ENCODE measurements at regions not wholly inside any gene's neighbourhood (a gene's known extent, or its start where the extent isn't known, plus 50 kb on each side); places are given as distances from the start of the nearest gene placed in this dataset.
"Not testable (repeated sequence)": the region's sequence is repeated elsewhere in the genome, so short reads cannot be mapped to it uniquely, and the experiment has no call there.

DNA sequence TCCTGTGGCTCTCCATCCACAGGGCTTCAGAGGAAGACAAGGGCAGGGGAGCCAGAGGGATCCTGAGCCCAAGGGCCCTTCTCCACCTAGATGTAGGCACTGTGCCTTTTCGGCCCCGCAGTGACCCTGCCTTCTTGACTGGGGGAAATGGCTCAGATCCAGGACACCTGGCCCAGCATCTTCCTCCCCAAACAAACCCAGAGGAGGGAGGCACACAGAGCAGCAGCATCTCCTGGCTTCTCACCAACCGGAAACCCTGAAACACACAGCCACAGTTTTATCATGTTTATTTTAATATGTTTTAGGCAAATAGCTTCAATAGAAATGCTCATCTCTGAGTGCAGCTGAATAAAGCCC lies 84.5 kb upstream of the LRFN2 start:
- DNase-seq = no peak

DNA sequence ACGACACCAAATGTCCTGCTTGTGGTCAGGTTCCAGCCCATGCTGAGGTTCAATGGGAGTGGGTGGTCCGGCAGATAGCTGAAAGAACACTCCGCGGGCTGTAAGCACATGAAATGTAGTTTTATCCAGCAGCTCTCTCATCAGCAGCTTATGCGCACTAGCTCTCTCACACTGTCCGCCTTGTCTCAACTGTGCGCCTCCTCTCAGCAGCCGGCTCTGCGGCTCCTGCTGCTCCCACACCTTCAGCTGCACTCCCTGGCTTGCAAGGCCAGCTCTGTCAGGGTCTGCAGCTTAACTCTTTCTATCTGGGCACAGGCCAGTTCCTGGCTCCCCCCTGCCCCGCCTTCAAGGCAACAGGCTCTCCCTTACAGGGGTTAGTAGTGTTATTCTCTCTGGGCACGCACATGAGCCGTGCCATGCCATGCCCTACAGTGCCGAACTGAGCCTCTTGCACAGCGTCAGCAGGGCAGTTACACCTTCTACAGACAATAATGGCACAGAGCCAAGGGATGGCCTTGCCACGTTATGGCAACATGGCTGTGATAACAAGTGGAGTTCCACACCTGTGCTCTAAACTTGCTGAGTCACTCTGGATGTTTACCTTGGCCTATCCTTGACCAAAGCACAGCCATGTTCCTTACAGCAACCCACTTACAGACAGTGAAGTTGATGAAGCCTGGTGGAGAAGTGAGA lies 84.0 kb upstream of the LRFN2 start:
- DNase-seq = no peak

DNA sequence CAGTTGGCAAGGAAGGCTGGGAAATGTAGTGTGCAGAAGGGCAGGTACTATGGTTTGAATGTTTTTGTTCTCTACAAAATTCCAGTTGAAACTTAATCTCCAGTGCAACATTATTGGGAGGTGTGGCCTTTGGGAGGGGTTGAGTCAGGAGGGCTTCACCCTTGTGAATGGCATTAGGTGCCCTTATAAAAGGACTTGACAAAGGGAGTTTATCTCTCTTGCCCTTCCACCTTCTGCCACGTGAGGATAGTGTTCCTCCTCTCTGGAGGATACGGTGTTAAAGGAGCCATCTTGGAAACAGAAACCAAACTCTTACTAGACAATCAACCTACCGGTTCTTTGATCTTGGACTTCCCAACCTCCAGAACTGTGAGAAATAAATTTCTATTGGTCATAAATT lies 82.2 kb upstream of the LRFN2 start:
- DNase-seq = no peak

DNA sequence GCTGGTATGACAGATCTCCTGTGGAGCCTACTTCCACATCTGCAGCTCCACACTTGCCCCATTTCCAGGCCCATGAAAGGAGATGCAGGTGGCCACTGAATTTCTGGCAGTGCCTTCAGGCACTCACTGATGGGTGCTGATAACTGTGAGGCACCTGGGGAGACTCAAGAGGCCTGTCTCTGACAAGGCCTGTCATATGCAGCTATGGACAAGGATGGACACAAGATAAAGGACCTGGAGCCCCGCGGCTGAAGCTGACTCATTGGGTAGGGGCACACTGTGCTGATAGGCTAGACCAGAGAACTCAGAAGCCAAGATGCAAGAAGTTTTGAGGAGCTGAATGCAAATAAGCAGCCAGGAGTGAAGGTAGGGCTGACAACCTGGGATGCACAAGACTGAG lies 81.0 kb upstream of the LRFN2 start:
- DNase-seq = no peak

DNA sequence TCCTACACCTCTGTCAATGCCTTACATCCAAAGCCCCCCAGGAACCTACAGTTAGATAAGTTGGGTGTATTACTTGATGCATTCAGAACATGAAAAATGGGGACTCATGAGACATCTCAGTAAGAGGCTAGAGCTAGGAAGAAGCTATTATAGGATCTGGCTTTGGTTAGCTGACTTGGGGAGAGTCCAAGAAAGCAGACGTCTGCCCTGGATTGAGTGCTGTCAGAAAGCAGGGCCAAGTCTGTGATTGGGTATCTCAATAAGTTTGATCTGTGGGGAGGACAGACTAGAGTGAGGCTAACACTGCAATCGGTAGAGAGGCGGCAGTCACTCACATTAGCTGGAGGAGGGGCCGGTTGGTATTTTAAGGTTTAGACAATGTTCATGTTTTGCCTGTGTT lies 79.4 kb upstream of the LRFN2 start:
- DNase-seq = no peak

DNA sequence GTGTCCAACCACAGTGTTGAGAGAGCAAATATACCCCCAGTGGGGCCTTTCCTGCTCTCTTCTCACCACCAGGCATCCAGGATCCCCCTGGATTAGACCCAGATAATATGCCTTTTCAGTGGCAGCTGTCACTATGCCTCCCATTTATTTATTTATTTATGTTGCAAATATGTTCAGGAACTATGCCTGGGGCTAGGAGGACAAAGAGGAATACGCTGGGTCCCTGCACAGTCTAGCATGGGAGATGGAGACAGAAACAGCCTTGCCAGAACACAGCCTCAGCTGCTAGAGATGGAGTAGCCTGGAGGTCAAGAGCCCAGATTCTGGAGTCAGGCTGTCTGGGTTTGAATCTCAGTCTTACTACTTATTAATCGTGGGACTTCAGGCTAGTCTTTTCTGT lies 74.6 kb upstream of the LRFN2 start:
- no peak for DNase-seq

DNA sequence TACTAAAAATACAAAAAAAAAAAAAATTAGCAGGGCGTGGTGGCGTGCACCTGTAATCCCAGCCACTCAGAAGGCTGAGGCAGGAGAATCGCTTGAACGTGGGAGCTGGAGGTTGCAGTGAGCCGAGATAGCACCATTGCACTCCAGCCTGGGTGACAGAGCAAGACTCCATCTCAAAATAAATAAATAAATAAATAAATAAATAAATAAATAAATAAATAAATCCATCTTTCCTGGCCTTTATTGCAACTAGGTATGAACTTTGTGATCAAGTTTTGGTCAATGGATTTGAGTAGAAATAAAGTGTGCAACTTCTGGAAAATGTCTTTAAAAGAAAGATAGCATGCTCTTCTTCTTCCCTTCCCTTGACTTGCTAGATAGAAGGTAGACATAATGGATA lies 69.6 kb upstream of the LRFN2 start:
- not testable (repeated sequence) for DNase-seq

DNA sequence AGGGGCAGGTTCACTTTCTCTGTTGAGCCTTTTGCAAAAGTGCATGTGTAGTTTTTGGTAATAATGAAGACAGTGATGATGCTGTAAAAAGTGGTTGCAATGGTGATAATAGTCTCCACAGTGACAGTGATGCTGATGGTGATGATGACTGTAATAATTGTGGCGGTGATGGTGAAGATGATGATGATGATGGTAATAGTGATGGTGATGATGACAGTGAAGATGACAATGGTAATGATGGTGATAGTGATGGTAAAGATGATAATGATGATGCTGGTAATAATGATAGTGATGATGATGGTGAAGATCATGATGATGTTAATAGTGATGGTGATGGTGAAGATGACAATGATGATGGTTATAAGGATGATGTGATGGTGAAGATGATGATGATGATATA lies 67.7 kb upstream of the LRFN2 start:
- DNase-seq = no peak

DNA sequence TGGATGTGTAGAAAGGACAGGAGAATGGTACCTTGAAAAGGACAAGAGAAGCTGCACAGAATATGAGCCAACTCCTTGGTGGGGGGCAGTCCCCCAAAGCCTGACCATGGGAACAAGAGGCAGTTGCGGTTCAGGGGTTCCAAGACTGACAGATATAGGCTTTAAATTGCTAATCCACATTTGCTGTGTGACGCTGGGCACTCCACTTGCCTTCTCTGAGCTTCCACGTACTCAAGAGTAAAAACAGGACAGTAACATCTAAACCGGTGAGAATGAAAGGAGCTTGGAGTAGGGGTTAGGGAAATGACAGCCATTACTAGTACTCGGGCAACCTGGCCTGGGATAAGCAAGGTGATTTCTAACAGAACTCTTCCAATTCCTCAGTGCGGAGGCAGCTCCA lies 57.9 kb upstream of the LRFN2 start:
- no peak for DNase-seq

DNA sequence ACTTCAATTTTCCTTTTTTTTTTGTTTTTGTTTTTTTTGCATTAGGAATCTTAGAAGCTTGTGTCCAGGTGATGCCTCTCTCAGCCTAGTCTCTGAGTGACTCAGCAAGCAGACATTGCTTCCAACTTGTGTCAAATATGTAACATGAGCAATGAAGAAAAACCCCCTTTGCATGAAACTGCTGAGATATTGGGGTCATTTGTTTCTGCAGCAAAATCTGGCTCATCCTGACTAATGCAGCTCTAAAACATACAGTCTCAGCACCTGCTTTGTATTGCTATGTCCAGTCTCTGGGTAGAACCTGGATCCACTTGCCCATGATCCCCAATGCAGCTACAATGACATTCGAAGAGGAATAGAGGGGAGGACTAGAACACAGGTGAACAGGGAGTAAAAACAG lies 55.7 kb upstream of the LRFN2 start:
- no peak for DNase-seq

DNA sequence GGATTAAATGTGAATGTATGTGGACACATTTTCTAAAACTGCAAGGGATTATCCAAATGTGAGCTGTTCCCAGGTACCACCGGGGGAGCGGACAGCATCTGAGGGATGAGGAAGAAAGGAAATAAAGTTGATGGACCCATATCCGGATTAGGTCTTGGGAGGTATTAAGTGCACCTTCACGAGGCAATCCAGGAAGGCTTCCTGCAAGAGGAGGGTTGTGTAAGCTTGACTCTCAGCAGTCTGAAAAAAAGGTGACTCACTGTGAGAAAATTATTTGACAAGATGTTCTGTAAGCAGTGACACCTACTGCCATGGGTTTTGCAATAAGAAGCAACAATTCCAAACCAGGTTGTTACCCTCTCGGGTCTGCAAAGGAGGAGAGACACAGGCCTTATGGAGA lies 55.0 kb upstream of the LRFN2 start:
- no peak for DNase-seq

DNA sequence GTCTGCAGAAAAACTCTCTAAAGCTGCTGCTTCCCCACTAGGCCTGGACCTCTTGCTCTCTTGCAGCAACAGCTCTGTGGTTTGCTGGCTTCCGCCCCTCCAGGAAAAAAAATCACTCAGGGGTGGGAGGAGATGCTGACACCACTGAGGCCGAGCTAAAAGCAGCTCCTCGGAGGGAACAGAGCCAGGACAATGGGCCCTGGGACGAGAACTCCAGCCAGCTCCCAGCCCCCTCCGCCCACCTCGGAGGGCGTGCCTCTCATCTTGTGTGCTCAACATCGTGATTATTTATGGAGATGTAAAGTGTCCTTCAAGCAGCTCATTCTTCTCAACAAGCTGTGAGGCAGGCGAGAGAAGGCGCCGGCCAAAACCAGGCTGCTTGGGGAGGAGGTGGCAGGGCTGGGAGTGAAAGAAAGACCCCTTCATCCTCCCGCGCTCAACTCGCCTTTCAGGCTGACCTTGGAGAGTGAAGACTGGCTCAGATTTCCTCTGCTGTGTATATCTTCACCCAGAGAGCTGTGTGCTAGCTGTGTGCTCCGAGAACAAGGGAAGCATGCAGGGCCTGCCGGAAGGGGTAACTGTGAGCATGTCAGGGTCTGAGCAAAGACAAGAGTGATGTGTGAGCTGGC lies 53.5 kb upstream of the LRFN2 start:
- no peak for DNase-seq

Data from GDM1 (cell line).